CD4-positive, alpha-beta T cell treated with Interleukin-17A for 4 hours (primary cell): ENCODE measurements at regions not wholly inside any gene's neighbourhood (a gene's known extent, or its start where the extent isn't known, plus 50 kb on each side); places are given as distances from the start of the nearest gene placed in this dataset.

Source experiments
- DNase-seq: peaks from one replicate; pipeline ENCODE4 v3.0.0-alpha.2; 2020; ENCODE audit warnings: mixed read lengths

- DNase-seq = no peak
Measured at GRCh38 chr17:77756028-77756427, 202.5 kb upstream of the TNRC6C start.

DNA sequence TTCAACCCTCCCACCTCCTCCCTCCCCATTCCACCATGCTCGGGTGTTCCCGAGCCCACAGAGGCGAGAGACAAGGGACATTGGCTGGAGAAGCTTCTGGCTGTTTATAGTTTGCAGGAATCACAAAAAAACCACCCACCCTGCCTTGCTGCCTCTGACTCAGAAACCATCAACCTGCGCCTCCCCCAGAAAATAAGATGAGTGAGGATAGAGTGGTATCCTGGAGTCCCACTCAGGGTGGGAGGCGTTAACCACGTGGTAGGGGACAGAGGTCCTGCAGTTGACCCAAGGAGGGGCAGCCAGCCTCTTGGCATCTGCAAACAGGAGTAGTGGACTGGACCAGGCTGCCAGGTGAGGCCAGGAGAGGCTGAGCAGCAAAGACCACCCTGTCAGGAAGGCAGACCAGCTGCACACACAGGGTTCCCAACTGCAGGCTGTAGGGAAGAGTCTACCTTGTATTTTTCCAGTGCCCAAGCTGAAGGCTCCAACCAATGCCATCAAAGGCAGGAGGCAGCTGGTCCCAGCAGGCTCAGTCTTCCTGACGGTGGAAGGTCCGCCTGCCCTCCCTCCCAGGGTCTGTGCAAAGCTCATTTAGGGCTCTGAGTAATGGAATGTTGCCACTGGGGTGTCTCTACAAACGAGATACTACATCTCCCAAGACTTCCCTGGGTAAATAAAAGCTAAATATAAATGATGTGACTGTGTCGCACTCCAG, 201.5 kb upstream of the TNRC6C start:
- no peak for DNase-seq

DNA sequence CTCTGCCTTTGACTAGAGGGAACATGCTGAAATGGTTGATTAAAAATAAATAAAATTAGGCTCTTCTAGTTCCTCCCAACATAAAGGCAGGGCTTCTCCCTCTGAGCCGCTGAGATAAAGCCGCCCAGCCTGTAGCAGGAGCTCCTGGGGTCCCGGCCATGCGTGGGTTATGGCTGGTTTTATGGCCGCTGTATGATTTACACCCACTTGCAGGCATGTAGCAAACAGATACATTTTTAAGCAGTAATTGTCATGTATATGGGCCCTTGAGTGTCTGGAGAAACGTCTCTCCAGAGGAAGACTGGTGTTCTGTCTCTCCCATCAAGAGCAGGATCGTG, 201.0 kb upstream of the TNRC6C start:
- no peak for DNase-seq

GRCh38 chr17:77763023-77763422, 195.5 kb upstream of the TNRC6C start:
- DNase-seq = no peak

DNA sequence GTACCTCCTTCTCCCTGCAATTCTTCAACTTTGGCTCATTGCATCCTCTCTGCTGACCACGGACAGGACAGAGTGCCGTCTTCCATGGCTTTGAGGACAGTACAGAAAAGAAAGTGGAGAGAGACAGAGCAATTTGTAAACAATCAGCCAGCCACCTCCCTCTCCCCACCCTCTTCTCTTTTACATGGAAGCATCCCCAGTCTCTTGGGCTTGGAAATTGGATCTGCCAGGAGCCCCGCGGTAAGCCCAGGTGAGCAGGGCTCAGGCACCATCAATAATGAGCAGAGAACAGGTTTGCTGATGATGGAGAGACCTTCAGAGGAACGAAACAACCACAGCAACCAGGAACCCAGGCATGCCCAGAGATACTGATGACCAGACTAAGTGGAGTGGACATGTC, 194.9 kb upstream of the TNRC6C start:
- DNase-seq = no peak

- DNase-seq = no peak
Measured at GRCh38 chr17:77765292-77765691, 193.2 kb upstream of the TNRC6C start.

GRCh38 chr17:77767148-77767547, 191.4 kb upstream of the TNRC6C start:
- no peak for DNase-seq

DNA sequence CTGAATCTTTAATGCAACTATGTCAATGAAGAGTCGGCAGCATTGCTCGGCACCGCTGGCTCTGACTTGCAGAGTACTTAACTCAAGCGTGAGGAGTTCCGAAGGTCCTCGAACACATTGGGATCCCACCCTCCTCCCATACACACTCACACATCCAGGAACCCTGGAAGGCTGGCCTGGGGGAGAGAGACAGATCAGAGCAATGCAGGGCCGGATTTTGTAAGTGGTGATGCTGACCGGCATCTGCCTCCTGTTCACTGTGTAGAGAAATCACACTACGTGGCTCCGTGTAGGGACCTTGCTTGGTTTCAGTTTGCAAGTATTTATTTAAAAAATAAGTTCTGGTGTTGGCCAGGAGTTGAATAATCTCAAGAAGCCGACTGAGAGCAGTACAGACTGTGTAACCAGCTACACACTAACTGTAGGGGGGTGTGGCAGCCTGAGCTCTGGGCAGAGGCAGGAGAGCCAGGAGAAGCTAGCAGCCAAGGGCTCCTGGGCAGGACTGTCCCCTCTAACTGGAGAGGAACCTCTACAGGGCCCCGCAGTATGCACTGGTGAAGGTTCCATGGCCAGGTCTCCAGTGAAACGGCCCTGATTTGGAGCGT, 190.2 kb upstream of the TNRC6C start:
- DNase-seq = no peak

DNA sequence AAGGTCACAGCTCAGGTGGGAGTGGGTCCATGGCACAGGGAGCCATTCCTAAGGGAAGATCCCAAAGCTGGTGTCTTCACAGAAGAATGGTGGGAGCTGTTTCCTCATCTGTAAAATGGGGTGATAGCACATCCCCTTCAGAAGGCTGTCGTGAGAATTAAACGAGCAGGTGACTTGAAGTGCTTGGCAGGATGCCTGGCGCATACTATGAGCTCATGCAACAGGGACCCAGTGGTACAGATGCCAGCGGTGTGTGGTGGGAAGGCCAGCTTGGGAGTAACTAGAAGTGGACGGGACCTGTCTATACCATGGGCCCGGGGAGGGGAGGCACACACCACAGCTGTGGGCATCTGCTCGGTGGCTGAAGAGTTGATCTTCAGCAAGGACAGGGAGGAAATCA, 189.3 kb upstream of the TNRC6C start:
- no peak for DNase-seq

GRCh38 chr17:77769762-77770161, 188.7 kb upstream of the TNRC6C start:
- no peak for DNase-seq

DNA sequence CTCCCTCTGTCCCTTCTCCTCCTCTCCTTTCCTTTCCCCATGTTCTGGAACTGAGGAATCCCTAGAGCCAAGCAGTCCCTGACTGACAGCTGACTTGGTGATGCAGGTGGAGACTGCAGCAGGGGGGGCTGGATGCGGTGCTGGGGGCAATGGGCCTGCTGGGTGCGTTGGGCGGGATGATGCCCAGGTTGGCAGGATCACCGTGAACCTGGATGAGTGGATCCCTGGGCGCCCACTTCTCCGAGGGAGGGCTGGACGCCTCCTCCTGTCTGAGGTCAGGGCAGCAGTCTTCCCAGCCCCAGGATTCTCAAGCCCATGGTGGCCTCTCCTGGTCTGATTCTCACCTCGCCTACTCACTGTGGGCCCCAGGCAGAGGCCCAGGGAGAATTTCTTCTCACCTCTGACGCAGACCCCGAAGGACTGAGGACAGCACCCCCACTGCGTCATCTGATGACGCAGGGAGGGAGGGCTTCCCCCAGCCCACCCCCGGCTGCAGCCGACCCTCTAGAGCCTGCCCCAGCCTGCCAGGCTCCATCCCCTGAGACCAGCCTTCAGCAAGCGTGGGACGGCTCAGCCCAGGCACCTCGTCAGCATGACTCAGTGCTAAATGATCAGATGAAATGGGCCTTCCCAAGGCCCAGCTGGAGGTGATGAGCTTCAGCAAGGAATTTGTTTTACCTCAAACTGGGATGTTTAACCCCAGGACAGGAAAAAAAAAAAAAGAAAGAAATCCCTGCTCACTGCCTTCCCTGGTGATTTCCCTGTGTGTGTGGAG, 188.0 kb upstream of the TNRC6C start:
- no peak for DNase-seq

DNA sequence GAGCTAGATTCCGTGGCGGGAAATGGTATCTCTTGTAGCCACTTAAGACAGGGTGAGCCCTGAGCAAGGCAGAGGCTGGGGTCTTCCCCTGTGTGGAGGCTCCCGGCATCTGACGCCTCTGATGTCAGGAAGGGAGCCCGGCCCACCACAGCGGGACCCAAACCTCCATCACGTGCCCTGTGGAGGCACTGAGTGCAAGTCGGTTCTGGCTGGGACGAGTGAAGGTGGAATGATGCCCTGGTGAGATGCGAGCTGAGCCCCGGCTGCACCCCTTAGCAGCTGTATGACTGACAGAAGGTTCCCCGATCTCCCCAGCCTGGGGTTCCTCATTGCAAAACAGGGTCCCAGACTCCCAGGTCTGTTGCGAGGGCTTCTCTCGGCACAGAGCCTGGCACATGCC, 187.4 kb upstream of the TNRC6C start:
- DNase-seq = no peak

- DNase-seq = no peak
Measured at GRCh38 chr17:77771587-77771986, 186.9 kb upstream of the TNRC6C start.

- DNase-seq = no peak
Measured at GRCh38 chr17:77771998-77772397, 186.5 kb upstream of the TNRC6C start.

- DNase-seq = peak; percentile 81
Measured at GRCh38 chr17:77772461-77772897, 186.0 kb upstream of the TNRC6C start.

- DNase-seq = no peak
Measured at GRCh38 chr17:77772899-77773358, 185.6 kb upstream of the TNRC6C start.

DNA sequence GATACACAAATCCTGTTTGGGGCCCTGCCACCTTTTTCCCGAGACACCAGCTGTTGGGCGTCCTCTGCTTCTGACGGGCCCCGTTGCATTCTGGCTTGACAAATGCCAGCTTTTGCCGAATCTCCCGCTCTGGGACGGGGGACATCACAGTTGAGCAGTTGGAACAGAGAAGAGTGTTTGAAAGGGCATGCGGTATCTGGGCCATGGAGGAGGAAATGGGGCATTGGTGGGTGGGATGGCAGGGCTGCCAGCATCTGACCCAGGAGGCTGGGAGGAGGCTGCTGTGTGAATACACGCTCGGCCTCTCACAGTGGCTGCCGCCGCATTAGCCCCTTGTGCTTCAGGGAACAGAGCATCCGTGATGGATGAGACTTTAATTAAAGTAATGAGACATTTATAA, 184.3 kb upstream of the TNRC6C start:
- no peak for DNase-seq

GRCh38 chr17:77778636-77779489, 179.6 kb upstream of the TNRC6C start:
- DNase-seq = no peak

- no peak for DNase-seq
Measured at GRCh38 chr17:77779711-77780539, 178.6 kb upstream of the TNRC6C start.

DNA sequence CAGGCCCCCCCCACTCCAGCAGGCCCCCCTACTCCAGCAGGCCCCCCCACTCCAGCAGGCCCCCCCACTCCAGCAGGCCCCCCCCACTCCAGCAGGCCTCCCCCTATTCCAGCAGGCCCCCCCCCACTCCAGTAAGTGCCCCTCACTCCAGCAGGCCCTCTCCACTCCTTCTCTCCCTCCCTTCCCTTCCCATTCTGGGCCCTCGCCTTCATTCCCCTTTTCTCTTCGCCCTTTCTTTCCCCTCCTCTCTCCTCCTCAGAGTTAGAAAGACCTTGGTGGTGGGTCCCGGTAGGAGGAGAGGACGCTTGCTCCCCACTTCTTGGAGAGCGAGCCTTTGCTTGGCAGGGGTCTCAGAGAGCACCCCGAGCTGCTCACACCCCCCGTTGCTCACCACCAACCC, 177.0 kb upstream of the TNRC6C start:
- DNase-seq = no peak

DNA sequence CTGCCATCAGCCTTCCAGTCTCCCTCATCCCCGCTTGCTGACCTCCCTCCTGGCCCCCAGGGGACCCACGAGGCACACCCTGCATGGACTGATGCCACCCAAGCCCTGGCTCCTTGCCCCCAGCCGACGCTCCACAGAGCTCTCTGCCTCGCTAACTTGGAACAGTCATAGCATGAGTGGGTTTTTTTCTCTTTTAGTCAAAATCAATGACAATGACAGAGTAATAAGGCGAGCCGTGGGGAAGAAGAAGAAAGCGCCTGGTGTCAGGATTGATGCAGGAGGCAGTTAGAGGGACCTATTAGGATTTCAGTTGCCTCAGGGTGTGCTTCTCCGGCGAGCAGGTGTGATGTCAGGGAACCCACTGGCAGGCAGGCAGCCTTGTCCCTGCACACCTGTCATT, 176.3 kb upstream of the TNRC6C start:
- DNase-seq = no peak

DNA sequence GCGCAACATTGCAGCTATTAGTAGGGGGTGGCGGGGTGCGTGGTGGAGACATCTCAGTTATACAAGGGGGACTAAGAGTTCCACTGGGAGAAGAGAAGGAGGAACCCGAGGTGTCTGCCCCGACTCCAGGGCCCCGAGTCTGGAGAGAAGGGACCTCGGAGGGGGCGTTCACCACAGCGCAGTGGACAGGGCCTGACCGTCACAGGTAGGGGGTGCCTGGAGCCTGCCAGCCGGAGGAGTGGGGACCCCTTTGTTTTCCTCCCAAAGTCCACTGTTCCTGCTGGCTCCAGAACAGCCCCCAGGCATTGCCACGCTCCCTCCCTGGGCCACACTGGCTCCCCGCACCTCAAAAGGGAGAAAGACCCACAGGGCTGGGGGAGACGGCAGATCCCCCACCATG, 175.9 kb upstream of the TNRC6C start:
- DNase-seq = no peak
